GM23338 (cell line): ENCODE measurements at regions not wholly inside any gene's neighbourhood (a gene's known extent, or its start where the extent isn't known, plus 50 kb on each side); places are given as distances from the start of the nearest gene placed in this dataset.

Experiments
- ATAC-seq: fragments of 200-7000 bp; cut with Tn5 transposase; 3 replicates; pipeline ENCODE4 v1.9.1; 2020
- DNase-seq: peaks from one replicate; pipeline ENCODE4 v3.0.0-alpha.2; 2015; ENCODE audit warnings: low spot score
- H2AFZ ChIP-seq: fragments of 200-600 bp; sonication (generic); 2 replicates; pipeline ENCODE4 v1.8.0; 2016; ENCODE audit warnings: antibody characterized with exemption, mild to moderate bottlenecking, moderate library complexity
- H3F3A ChIP-seq: fragments of 200-600 bp; sonication (generic); replicated peaks from 2 replicates; pipeline ENCODE4 v1.8.0; 2017; ENCODE audit warnings: antibody characterized with exemption, mixed run types, low read depth
- H3K27ac ChIP-seq: fragments of 200-600 bp; sonication (generic); 2 replicates; pipeline ENCODE4 v1.6.1; 2016; ENCODE audit warnings: low read depth
- H3K27me3 ChIP-seq: fragments of 200-600 bp; sonication (generic); 2 replicates; pipeline ENCODE4 v1.8.0; 2016; ENCODE audit warnings: mild to moderate bottlenecking, mixed run types, moderate library complexity; ENCODE audit not compliant: insufficient read depth
- H3K36me3 ChIP-seq: fragments of 200-600 bp; sonication (generic); 2 replicates; pipeline ENCODE4 v1.8.0; 2016; ENCODE audit warnings: mild to moderate bottlenecking; ENCODE audit not compliant: insufficient read depth
- H3K4me1 ChIP-seq: fragments of 200-600 bp; sonication (generic); 2 replicates; pipeline ENCODE4 v1.8.0; 2016; ENCODE audit warnings: mild to moderate bottlenecking, moderate library complexity; ENCODE audit not compliant: insufficient read depth
- H3K4me2 ChIP-seq: fragments of 200-600 bp; sonication (generic); 2 replicates; pipeline ENCODE4 v1.7.1; 2017; ENCODE audit warnings: mixed run types
- H3K4me3 ChIP-seq: fragments of 200-600 bp; sonication (generic); 2 replicates; pipeline ENCODE4 v1.6.1; 2016; ENCODE audit warnings: mixed run types
- H3K79me2 ChIP-seq: fragments of 200-600 bp; sonication (generic); replicated peaks from 2 replicates; pipeline ENCODE4 v1.8.0; 2017; ENCODE audit warnings: mild to moderate bottlenecking; ENCODE audit not compliant: insufficient read depth
- H3K9me2 ChIP-seq: fragments of 200-600 bp; sonication (generic); 2 replicates; pipeline ENCODE4 v1.8.0; 2017; ENCODE audit not compliant: insufficient read depth
- H4K20me1 ChIP-seq: fragments of 200-600 bp; sonication (generic); replicated peaks from 2 replicates; pipeline ENCODE4 v1.8.0; 2017; ENCODE audit warnings: mild to moderate bottlenecking; ENCODE audit not compliant: insufficient read depth
- H3K27ac Mint-ChIP-seq: 2 replicates; pipeline ENCODE4 v1.8.0; 2020; ENCODE audit warnings: inconsistent platforms, mild to moderate bottlenecking, moderate library complexity, mixed read lengths
- H3K27me3 Mint-ChIP-seq: 3 replicates; pipeline ENCODE4 v1.8.0; 2022; ENCODE audit warnings: low read depth, mild to moderate bottlenecking, moderate library complexity, mixed read lengths, inconsistent platforms; ENCODE audit not compliant: insufficient read depth, poor library complexity
- H3K36me3 Mint-ChIP-seq: 3 replicates; pipeline ENCODE4 v1.8.0; 2021; ENCODE audit warnings: low read depth, mild to moderate bottlenecking, inconsistent platforms, moderate library complexity, mixed read lengths
- H3K4me1 Mint-ChIP-seq: 3 replicates; pipeline ENCODE4 v1.8.0; 2020; ENCODE audit warnings: mild to moderate bottlenecking, inconsistent platforms, mixed read lengths
- H3K4me3 Mint-ChIP-seq: 3 replicates; pipeline ENCODE4 v1.8.0; 2021; ENCODE audit warnings: moderate library complexity, mild to moderate bottlenecking, inconsistent platforms, mixed read lengths
- H3K9me3 Mint-ChIP-seq: 3 replicates; pipeline ENCODE4 v1.8.0; 2020; ENCODE audit warnings: moderate library complexity, mild to moderate bottlenecking, inconsistent platforms, mixed read lengths
- ETS1 ChIP-seq: IDR thresholded peaks from 2 replicates; pipeline ENCODE4 v1.6.1; 2016; ENCODE audit warnings: antibody characterized with exemption
- EZH2 ChIP-seq: fragments of 200-600 bp; sonication (generic); IDR thresholded peaks from one replicate; pipeline ENCODE4 v1.8.0; 2017; ENCODE audit warnings: antibody characterized with exemption, mild to moderate bottlenecking, low read depth; ENCODE audit not compliant: unreplicated experiment
- JUNB ChIP-seq: IDR thresholded peaks from one replicate; pipeline ENCODE4 v1.6.1; 2016; ENCODE audit warnings: antibody characterized with exemption; ENCODE audit not compliant: unreplicated experiment
- NANOG ChIP-seq: IDR thresholded peaks from 2 replicates; pipeline ENCODE4 v1.6.1; 2016; ENCODE audit warnings: antibody characterized with exemption, borderline replicate concordance
- ZNF331 ChIP-seq: fragments of 250-450 bp; sonication (Bioruptor Pico); IDR thresholded peaks from 2 replicates; pipeline ENCODE4 v1.5.0; 2020; ENCODE audit warnings: low read depth, mild to moderate bottlenecking, moderate library complexity
- ZNF462 ChIP-seq: fragments of 250-450 bp; sonication (Bioruptor Pico); IDR thresholded peaks from 2 replicates; pipeline ENCODE4 v1.5.0; 2020; ENCODE audit warnings: mild to moderate bottlenecking, moderate library complexity

- TF ChIP-seq ZNF462 (no peak), NANOG (no peak), JUNB (no peak)
Measured at GRCh38 chr10:71090330-71090729, 122.0 kb upstream of the UNC5B start (continued).

- Histone ChIP-seq H4K20me1 (no peaks in the 10 kb centered on the region), H3K27ac (no peak overlapping the region), H3K27me3 (no peaks in the 10 kb centered on the region), H3K79me2 (no peaks in the 10 kb centered on the region), H3F3A (no peaks in the 10 kb centered on the region), H3K4me3 (no peak overlapping the region), H3K4me1 (no peaks in the 10 kb centered on the region), H3K9me2 (no peaks in the 10 kb centered on the region), H3K36me3 (no peaks in the 10 kb centered on the region), H2AFZ (no peak overlapping the region; the same call in 1 of the 2 replicates), H3K4me2 (no peak overlapping the region)
- H3K27me3 Mint-ChIP-seq, result peaks cover 6% of the 10 kb centered on the region
- H3K4me1 Mint-ChIP-seq, result peaks cover 6% of the 10 kb centered on the region
- no peaks in the 10 kb centered on the region for H3K9me3 Mint-ChIP-seq
- ATAC-seq (no peak), DNase-seq (no peak)
- H3K27ac Mint-ChIP-seq, result no peak overlapping the region
- no peak overlapping the region for H3K4me3 Mint-ChIP-seq
- no peaks in the 10 kb centered on the region for H3K36me3 Mint-ChIP-seq
- TF ChIP-seq ETS1, result no peak
- no peak for TF ChIP-seq ZNF331 (CRISPR knock-in tag)
- TF ChIP-seq EZH2, result no peak
- TF ChIP-seq ZNF462, result no peak
Measured at GRCh38 chr10:71090801-71091200, 121.6 kb upstream of the UNC5B start.
